Neural cell (in vitro differentiated cells): ENCODE measurements at regions not wholly inside any gene's neighbourhood (a gene's known extent, or its start where the extent isn't known, plus 50 kb on each side); places are given as distances from the start of the nearest gene placed in this dataset.

Experiments used
- H2AFZ ChIP-seq: fragments of 200-600, 300-800 bp; sonication (generic), shearing (Covaris generic); 2 replicates; pipeline ENCODE4 v1.6.0; 2014; ENCODE audit warnings: low read depth, mild to moderate bottlenecking, antibody characterized with exemption, low read length, moderate library complexity
- H3F3A ChIP-seq: fragments of 200-600 bp; shearing (Covaris generic); 2 replicates; pipeline ENCODE4 v1.6.1; 2016; ENCODE audit warnings: mild to moderate bottlenecking, moderate library complexity, mixed read lengths, antibody characterized with exemption, low read length; ENCODE audit not compliant: insufficient read depth, poor library complexity, severe bottlenecking
- H3K27ac ChIP-seq: fragments of 200-600, 300-800 bp; sonication (generic), shearing (Covaris generic); 2 replicates; pipeline ENCODE4 v1.5.1; 2014; ENCODE audit warnings: mild to moderate bottlenecking, low read length, moderate library complexity
- H3K27me3 ChIP-seq: fragments of 300-800, 200-600 bp; sonication (generic), shearing (Covaris generic); 2 replicates; pipeline ENCODE4 v1.6.0; 2014; ENCODE audit warnings: mild to moderate bottlenecking, low read depth, low read length, moderate library complexity; ENCODE audit not compliant: insufficient read depth
- H3K36me3 ChIP-seq: fragments of 300-800, 200-600 bp; sonication (generic), shearing (Covaris generic); 2 replicates; pipeline ENCODE4 v1.5.1; 2014; ENCODE audit warnings: mild to moderate bottlenecking, antibody characterized with exemption, low read length, moderate library complexity; ENCODE audit not compliant: insufficient read depth
- H3K4me2 ChIP-seq: fragments of 300-800, 200-600 bp; sonication (generic), shearing (Covaris generic); 2 replicates; pipeline ENCODE4 v1.6.0; 2014; ENCODE audit warnings: mild to moderate bottlenecking, low read length
- H3K4me3 ChIP-seq: fragments of 300-800, 200-600 bp; sonication (generic), shearing (Covaris generic); 2 replicates; pipeline ENCODE4 v1.5.1; 2014; ENCODE audit warnings: mild to moderate bottlenecking, low read length, moderate library complexity
- H3K79me2 ChIP-seq: fragments of 200-600 bp; shearing (Covaris generic); replicated peaks from 2 replicates; pipeline ENCODE4 v1.6.0; 2014; ENCODE audit warnings: mild to moderate bottlenecking, low read length, moderate library complexity; ENCODE audit not compliant: insufficient read depth
- H3K9ac ChIP-seq: fragments of 300-800, 200-600 bp; sonication (generic), shearing (Covaris generic); 2 replicates; pipeline ENCODE4 v1.6.1; 2016; ENCODE audit warnings: mild to moderate bottlenecking, low read length, mixed read lengths
- H3K9me2 ChIP-seq: fragments of 200-600 bp; shearing (Covaris generic); 2 replicates; pipeline ENCODE4 v1.6.1; 2016; ENCODE audit warnings: mild to moderate bottlenecking, low read length, mixed read lengths; ENCODE audit not compliant: insufficient read depth
- H3K9me3 ChIP-seq: fragments of 200-600, 300-800 bp; sonication (generic), shearing (Covaris generic); 2 replicates; pipeline ENCODE4 v1.6.1; 2016; ENCODE audit warnings: mild to moderate bottlenecking, mixed run types, low read length, moderate library complexity, mixed read lengths
- H4K20me1 ChIP-seq: fragments of 200-600 bp; shearing (Covaris generic); 2 replicates; pipeline ENCODE4 v1.6.1; 2016; ENCODE audit warnings: mild to moderate bottlenecking, mixed run types; ENCODE audit not compliant: insufficient read depth
- EP300 ChIP-seq: fragments of 450-650 bp; conservative IDR thresholded peaks from 2 replicates; pipeline ENCODE4 v1.6.1; 2014; ENCODE audit warnings: antibody characterized with exemption, mild to moderate bottlenecking, moderate library complexity; ENCODE audit not compliant: poor library complexity, severe bottlenecking
- EZH2 ChIP-seq: fragments of 200-600, 300-800 bp; shearing (Covaris generic), sonication (generic); IDR thresholded peaks from 2 replicates; pipeline ENCODE4 v1.6.1; 2014; ENCODE audit warnings: antibody characterized with exemption, low read length, borderline replicate concordance, mild to moderate bottlenecking; ENCODE audit not compliant: insufficient read depth, poor library complexity, severe bottlenecking
- MXI1 ChIP-seq: fragments of 450-650 bp; conservative IDR thresholded peaks from 2 replicates; pipeline ENCODE4 v1.6.1; 2014; ENCODE audit warnings: antibody characterized with exemption, mild to moderate bottlenecking; ENCODE audit not compliant: poor library complexity, severe bottlenecking
- RAD21 ChIP-seq: fragments of 450-650 bp; conservative IDR thresholded peaks from 2 replicates; pipeline ENCODE4 v1.6.1; 2014; ENCODE audit warnings: antibody characterized with exemption, mild to moderate bottlenecking, moderate library complexity
- SMC3 ChIP-seq: fragments of 450-650 bp; conservative IDR thresholded peaks from 2 replicates; pipeline ENCODE4 v1.6.1; 2014; ENCODE audit warnings: antibody characterized with exemption, mild to moderate bottlenecking, moderate library complexity; ENCODE audit not compliant: poor library complexity
- TAF1 ChIP-seq: IDR thresholded peaks from 2 replicates; pipeline ENCODE4 v1.6.1; 2012; ENCODE audit warnings: low read depth
- TF ChIP-seq, protein P1 (sequence below): fragments of 450-650 bp; IDR thresholded peaks from 2 replicates; pipeline ENCODE4 v1.5.1; 2014; ENCODE audit warnings: antibody characterized with exemption, mild to moderate bottlenecking, moderate library complexity; ENCODE audit not compliant: poor library complexity, severe bottlenecking
- TF ChIP-seq, protein P2 (sequence below): IDR thresholded peaks from 2 replicates; pipeline ENCODE4 v1.6.1; 2012; ENCODE audit warnings: borderline replicate concordance

DNA sequence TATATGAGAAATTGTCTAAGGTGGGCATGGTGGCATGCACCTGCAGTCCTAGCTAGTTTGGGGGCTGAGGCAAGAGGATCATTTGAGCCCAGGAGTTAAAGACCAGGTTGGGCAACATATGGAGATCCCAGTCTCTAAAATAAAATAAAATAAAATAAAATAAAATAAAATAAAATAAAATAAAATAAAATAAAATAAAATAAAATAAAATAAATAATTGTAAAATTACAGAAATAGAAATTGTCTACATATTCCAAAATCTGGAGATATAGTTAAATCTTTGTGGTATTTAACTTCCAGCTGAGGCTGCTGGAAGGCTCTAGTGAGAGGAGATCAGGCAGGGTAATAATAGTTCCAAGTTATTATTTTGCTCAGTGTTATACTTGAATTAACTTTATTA lies 1432.1 kb upstream of the CDH2 start:
- Histone ChIP-seq H3K9me2 (no peaks in the 10 kb centered on the region), H3K36me3 (no peaks in the 10 kb centered on the region), H3K27me3 (no peaks in the 10 kb centered on the region), H3K4me3 (no peak overlapping the region), H4K20me1 (no peaks in the 10 kb centered on the region), H3K9me3 (no peaks in the 10 kb centered on the region), H3K9ac (no peak overlapping the region), H3K4me2 (no peak overlapping the region), H3K27ac (no peak overlapping the region), H3F3A (no peaks in the 10 kb centered on the region), H2AFZ (no peak overlapping the region), H3K79me2 (no peaks in the 10 kb centered on the region)
- no peak for TF ChIP-seq TAF1
- TF ChIP-seq, protein P1, sequence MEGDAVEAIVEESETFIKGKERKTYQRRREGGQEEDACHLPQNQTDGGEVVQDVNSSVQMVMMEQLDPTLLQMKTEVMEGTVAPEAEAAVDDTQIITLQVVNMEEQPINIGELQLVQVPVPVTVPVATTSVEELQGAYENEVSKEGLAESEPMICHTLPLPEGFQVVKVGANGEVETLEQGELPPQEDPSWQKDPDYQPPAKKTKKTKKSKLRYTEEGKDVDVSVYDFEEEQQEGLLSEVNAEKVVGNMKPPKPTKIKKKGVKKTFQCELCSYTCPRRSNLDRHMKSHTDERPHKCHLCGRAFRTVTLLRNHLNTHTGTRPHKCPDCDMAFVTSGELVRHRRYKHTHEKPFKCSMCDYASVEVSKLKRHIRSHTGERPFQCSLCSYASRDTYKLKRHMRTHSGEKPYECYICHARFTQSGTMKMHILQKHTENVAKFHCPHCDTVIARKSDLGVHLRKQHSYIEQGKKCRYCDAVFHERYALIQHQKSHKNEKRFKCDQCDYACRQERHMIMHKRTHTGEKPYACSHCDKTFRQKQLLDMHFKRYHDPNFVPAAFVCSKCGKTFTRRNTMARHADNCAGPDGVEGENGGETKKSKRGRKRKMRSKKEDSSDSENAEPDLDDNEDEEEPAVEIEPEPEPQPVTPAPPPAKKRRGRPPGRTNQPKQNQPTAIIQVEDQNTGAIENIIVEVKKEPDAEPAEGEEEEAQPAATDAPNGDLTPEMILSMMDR: no peak
- TF ChIP-seq RAD21: no peak
- no peak for TF ChIP-seq EZH2
- no peak for TF ChIP-seq EP300
- TF ChIP-seq SMC3: no peak
- TF ChIP-seq, protein P2, sequence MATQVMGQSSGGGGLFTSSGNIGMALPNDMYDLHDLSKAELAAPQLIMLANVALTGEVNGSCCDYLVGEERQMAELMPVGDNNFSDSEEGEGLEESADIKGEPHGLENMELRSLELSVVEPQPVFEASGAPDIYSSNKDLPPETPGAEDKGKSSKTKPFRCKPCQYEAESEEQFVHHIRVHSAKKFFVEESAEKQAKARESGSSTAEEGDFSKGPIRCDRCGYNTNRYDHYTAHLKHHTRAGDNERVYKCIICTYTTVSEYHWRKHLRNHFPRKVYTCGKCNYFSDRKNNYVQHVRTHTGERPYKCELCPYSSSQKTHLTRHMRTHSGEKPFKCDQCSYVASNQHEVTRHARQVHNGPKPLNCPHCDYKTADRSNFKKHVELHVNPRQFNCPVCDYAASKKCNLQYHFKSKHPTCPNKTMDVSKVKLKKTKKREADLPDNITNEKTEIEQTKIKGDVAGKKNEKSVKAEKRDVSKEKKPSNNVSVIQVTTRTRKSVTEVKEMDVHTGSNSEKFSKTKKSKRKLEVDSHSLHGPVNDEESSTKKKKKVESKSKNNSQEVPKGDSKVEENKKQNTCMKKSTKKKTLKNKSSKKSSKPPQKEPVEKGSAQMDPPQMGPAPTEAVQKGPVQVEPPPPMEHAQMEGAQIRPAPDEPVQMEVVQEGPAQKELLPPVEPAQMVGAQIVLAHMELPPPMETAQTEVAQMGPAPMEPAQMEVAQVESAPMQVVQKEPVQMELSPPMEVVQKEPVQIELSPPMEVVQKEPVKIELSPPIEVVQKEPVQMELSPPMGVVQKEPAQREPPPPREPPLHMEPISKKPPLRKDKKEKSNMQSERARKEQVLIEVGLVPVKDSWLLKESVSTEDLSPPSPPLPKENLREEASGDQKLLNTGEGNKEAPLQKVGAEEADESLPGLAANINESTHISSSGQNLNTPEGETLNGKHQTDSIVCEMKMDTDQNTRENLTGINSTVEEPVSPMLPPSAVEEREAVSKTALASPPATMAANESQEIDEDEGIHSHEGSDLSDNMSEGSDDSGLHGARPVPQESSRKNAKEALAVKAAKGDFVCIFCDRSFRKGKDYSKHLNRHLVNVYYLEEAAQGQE: no peak
- TF ChIP-seq MXI1: no peak

DNA sequence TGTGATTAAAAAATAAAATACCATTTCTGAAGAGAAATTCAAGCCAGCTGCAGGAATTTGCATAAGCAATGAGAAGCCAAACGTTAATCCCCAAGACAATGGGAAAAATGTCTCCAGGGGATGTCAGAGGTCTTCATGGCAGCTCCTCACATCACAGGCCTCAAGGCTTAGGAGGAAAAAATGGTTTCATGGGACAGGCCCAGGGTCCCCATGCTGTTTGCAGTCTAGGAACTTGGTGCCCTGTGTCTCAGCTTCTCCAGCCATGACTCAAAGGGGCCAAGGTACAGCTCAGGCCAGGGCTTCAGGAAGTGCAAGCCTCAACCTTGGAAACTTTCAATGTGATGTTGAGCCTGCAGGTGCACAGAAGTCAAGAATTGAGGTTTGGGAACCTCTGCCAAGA lies 1428.4 kb upstream of the CDH2 start:
- TF ChIP-seq MXI1: no peak
- TF ChIP-seq, protein P2: no peak
- no peak for TF ChIP-seq RAD21
- no peak for TF ChIP-seq TAF1
- TF ChIP-seq SMC3: no peak
- no peak for TF ChIP-seq EZH2
- no peak for TF ChIP-seq EP300
- no peak overlapping the region for H3K9ac ChIP-seq
- H3K4me2 ChIP-seq: no peak overlapping the region
- H3K9me3 ChIP-seq: no peaks in the 10 kb centered on the region
- H3K27me3 ChIP-seq: no peaks in the 10 kb centered on the region
- H3K27ac ChIP-seq: no peak overlapping the region
- H3K79me2 ChIP-seq: no peaks in the 10 kb centered on the region
- no peaks in the 10 kb centered on the region for H4K20me1 ChIP-seq
- H3F3A ChIP-seq: no peaks in the 10 kb centered on the region
- no peak overlapping the region for H2AFZ ChIP-seq
- no peaks in the 10 kb centered on the region for H3K36me3 ChIP-seq
- H3K4me3 ChIP-seq: no peak overlapping the region
- no peaks in the 10 kb centered on the region for H3K9me2 ChIP-seq
